ENCODE measurements at regions not wholly inside any gene's neighbourhood (a gene's known extent, or its start where the extent isn't known, plus 50 kb on each side); places are given as distances from the start of the nearest gene placed in this dataset.

- DNase-seq = no peak
- H3K36me3 ChIP-seq = no peaks in the 10 kb centered on the region
- no peaks in the 10 kb centered on the region for H3K9me3 ChIP-seq
- H3K9ac ChIP-seq (ENCODE audit: low read depth in 2 of 2, low read length in 2 of 2) = no peak overlapping the region
- H3K4me1 ChIP-seq = no peaks in the 10 kb centered on the region
- H3K27me3 ChIP-seq = no peaks in the 10 kb centered on the region
- TF ChIP-seq CTCF (IDR thresholded peaks at IDR 0.05) = no peak
- intact Hi-C loops (cut with DNase I) = no loop called here
- H3K4me3 ChIP-seq = no peak overlapping the region
- no peak overlapping the region for H3K27ac ChIP-seq
These were observed 978.6 kb downstream of the PLOD2 start for GRCh38 chr3:145182196-145182911.

GRCh38 chr3:145183261-145183660, 977.7 kb downstream of the PLOD2 start:
- no peak overlapping the region for H3K27ac ChIP-seq
- no peaks in the 10 kb centered on the region for H3K36me3 ChIP-seq
- intact Hi-C loops (cut with DNase I) = no loop called here
- DNase-seq = no peak
- no peak overlapping the region for H3K4me3 ChIP-seq
- H3K9me3 ChIP-seq = no peaks in the 10 kb centered on the region
- H3K27me3 ChIP-seq = no peaks in the 10 kb centered on the region
- H3K4me1 ChIP-seq = no peaks in the 10 kb centered on the region
- TF ChIP-seq CTCF (IDR thresholded peaks at IDR 0.05) = no peak
- H3K9ac ChIP-seq (ENCODE audit: low read depth in 2 of 2, low read length in 2 of 2) = no peak overlapping the region

GRCh38 chr3:145188079-145188770, 972.8 kb downstream of the PLOD2 start:
- Histone ChIP-seq H3K9me3 (no peaks in the 10 kb centered on the region), H3K36me3 (no peaks in the 10 kb centered on the region), H3K4me3 (no peak overlapping the region), H3K4me1 (no peaks in the 10 kb centered on the region), H3K27ac (no peak overlapping the region), H3K27me3 (no peaks in the 10 kb centered on the region), H3K9ac (ENCODE audit: low read depth in 2 of 2, low read length in 2 of 2) (no peak overlapping the region)
- no peak for DNase-seq
- TF ChIP-seq CTCF (IDR thresholded peaks at IDR 0.05) = no peak
- intact Hi-C loops (cut with DNase I) = no loop called here

GRCh38 chr3:145190138-145190537, 970.8 kb downstream of the PLOD2 start:
- no peaks in the 10 kb centered on the region for H3K9me3 ChIP-seq
- intact Hi-C loops (cut with DNase I) = no loop called here
- H3K27me3 ChIP-seq = no peaks in the 10 kb centered on the region
- no peaks in the 10 kb centered on the region for H3K4me1 ChIP-seq
- H3K36me3 ChIP-seq = no peaks in the 10 kb centered on the region
- H3K9ac ChIP-seq (ENCODE audit: low read depth in 2 of 2, low read length in 2 of 2) = no peak overlapping the region
- no peak for DNase-seq
- H3K4me3 ChIP-seq = no peak overlapping the region
- no peak overlapping the region for H3K27ac ChIP-seq
- TF ChIP-seq CTCF (IDR thresholded peaks at IDR 0.05) = no peak

- H3K36me3 ChIP-seq = no peaks in the 10 kb centered on the region
- DNase-seq = no peak
- H3K27me3 ChIP-seq = no peaks in the 10 kb centered on the region
- intact Hi-C loops (cut with DNase I) = no loop called here
- no peak overlapping the region for H3K9ac ChIP-seq (ENCODE audit: low read depth in 2 of 2, low read length in 2 of 2)
- no peaks in the 10 kb centered on the region for H3K9me3 ChIP-seq
- H3K4me1 ChIP-seq = no peaks in the 10 kb centered on the region
- no peak overlapping the region for H3K4me3 ChIP-seq
- TF ChIP-seq CTCF (IDR thresholded peaks at IDR 0.05) = no peak
- H3K27ac ChIP-seq = no peak overlapping the region
These were observed 970.2 kb downstream of the PLOD2 start for GRCh38 chr3:145190761-145191160.

All from colonic mucosa (tissue), 4 donors.